Uterus (tissue), 3 donors: ENCODE measurements at regions not wholly inside any gene's neighbourhood (a gene's known extent, or its start where the extent isn't known, plus 50 kb on each side); places are given as distances from the start of the nearest gene placed in this dataset.

ENCODE experiments used
- DNase-seq, 2 donors: peaks; one replicate each; pipeline ENCODE4 v3.0.0-alpha.2; 2019 to 2020
- H3K27ac ChIP-seq, 2 donors: fragments of 200-600 bp; sonication (generic); 1 replicate in 1 of 2; 2 replicates in 1 of 2; pipeline ENCODE4 v1.5.1; 2016 to 2018
- H3K27me3 ChIP-seq, 2 donors: fragments of 200-600 bp; sonication (generic); one replicate each; pipeline ENCODE4 v1.5.1; 2018 to 2019; ENCODE audit warnings: control low read depth in 1 of 2
- H3K36me3 ChIP-seq, 2 donors: fragments of 200-600 bp; sonication (generic); one replicate each; pipeline ENCODE4 v1.5.1; 2019; ENCODE audit warnings: control low read depth in 1 of 2
- H3K4me1 ChIP-seq, 2 donors: fragments of 200-600 bp; sonication (generic); one replicate each; pipeline ENCODE4 v1.5.1; 2018 to 2019; ENCODE audit warnings: control low read depth in 1 of 2
- H3K4me3 ChIP-seq, 2 donors: fragments of 200-600 bp; sonication (generic); 1 replicate in 1 of 2; 2 replicates in 1 of 2; pipeline ENCODE4 v1.5.1; 2018 to 2019; ENCODE audit warnings: mild to moderate bottlenecking in 1 of 2
- H3K9me3 ChIP-seq, 2 donors: fragments of 200-600 bp; sonication (generic); one replicate each; pipeline ENCODE4 v1.5.1; 2019; ENCODE audit warnings: control low read depth in 1 of 2
- POLR2A ChIP-seq, 2 donors: fragments of 450-650 bp; IDR thresholded peaks; one replicate each; pipeline ENCODE4 v1.6.1; 2016; ENCODE audit warnings: antibody characterized with exemption in 2 of 2, mild to moderate bottlenecking in 1 of 2, moderate library complexity in 1 of 2
- intact Hi-C: fragments of 100-400 bp; cut with DNase I; formaldehyde crosslinking; loops from one replicate; pipeline ENCODE4 v1.15.1; 2023; ENCODE audit warnings: low total_unique reads
- TF ChIP-seq, protein P1 (sequence below), 4 experiments: fragments of 200-600 bp in 2 of 4; fragments of 450-650 bp in 2 of 4; sonication (generic) in 2 of 4; IDR thresholded peaks; one replicate each; pipeline ENCODE4 v1.5.1; 2016 to 2019; ENCODE audit warnings: antibody characterized with exemption in 4 of 4, mild to moderate bottlenecking in 2 of 4, moderate library complexity in 1 of 4
- donor health status: DM: yes; HTN: yes; CAD: no.

DNA sequence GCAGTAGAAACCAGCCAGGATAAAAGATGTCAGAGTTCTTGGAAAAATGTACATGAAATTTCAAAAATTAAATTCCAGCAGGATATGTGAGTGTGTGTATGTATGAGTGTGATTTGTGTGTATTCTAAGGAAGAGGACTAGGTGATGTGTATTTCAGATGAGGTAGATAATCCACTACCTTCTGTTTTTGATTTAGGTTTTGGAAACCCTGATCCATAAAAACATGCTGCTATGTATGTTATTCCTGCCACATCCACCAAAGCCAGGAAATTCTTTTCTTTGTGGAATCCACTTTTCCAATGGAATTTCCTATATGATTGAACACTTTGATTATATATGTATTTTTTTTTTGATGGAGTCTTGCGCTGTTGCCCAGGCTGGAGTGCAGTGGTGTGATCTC lies 276.9 kb downstream of the UQCRFS1 start:
- TF ChIP-seq POLR2A (IDR thresholded peaks at IDR 0.05) = no peak
- TF ChIP-seq, protein P1, sequence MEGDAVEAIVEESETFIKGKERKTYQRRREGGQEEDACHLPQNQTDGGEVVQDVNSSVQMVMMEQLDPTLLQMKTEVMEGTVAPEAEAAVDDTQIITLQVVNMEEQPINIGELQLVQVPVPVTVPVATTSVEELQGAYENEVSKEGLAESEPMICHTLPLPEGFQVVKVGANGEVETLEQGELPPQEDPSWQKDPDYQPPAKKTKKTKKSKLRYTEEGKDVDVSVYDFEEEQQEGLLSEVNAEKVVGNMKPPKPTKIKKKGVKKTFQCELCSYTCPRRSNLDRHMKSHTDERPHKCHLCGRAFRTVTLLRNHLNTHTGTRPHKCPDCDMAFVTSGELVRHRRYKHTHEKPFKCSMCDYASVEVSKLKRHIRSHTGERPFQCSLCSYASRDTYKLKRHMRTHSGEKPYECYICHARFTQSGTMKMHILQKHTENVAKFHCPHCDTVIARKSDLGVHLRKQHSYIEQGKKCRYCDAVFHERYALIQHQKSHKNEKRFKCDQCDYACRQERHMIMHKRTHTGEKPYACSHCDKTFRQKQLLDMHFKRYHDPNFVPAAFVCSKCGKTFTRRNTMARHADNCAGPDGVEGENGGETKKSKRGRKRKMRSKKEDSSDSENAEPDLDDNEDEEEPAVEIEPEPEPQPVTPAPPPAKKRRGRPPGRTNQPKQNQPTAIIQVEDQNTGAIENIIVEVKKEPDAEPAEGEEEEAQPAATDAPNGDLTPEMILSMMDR (IDR thresholded peaks at IDR 0.05) = no peak
- H3K36me3 ChIP-seq = no peaks in the 10 kb centered on the region
- H3K27ac ChIP-seq = no peak overlapping the region
- H3K9me3 ChIP-seq = no peaks in the 10 kb centered on the region
- H3K27me3 ChIP-seq = no peaks in the 10 kb centered on the region
- H3K4me3 ChIP-seq = no peak overlapping the region
- no peaks in the 10 kb centered on the region for H3K4me1 ChIP-seq
- intact Hi-C loops = no loop called here
- no peak for DNase-seq

DNA sequence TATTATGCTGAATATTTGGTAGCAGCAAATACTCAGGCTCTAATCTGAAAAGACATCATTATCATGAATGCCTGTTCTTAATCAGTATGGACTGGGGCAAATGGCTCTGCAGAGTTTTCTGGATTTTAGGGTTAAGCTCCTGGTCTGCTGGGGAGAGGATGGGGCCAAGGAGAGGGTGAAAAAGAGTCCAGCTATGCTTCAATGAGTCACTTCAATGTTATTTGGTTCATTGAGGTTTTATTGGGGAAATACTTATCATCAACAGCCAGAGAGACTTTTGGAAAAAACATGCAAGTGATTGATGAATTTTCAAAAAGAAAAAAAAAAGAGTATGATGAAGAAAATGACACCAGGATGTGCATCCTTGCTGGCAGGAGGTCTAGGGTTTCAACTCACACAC lies 278.3 kb downstream of the UQCRFS1 start:
- H3K4me3 ChIP-seq = no peak overlapping the region
- H3K27ac ChIP-seq = no peak overlapping the region
- intact Hi-C loops = no loop called here
- no peaks in the 10 kb centered on the region for H3K27me3 ChIP-seq
- no peaks in the 10 kb centered on the region for H3K9me3 ChIP-seq
- no peaks in the 10 kb centered on the region for H3K36me3 ChIP-seq
- no peak for DNase-seq
- H3K4me1 ChIP-seq = no peaks in the 10 kb centered on the region
- no peak for TF ChIP-seq POLR2A (IDR thresholded peaks at IDR 0.05)
- TF ChIP-seq, protein P1 (IDR thresholded peaks at IDR 0.05) = no peak

DNA sequence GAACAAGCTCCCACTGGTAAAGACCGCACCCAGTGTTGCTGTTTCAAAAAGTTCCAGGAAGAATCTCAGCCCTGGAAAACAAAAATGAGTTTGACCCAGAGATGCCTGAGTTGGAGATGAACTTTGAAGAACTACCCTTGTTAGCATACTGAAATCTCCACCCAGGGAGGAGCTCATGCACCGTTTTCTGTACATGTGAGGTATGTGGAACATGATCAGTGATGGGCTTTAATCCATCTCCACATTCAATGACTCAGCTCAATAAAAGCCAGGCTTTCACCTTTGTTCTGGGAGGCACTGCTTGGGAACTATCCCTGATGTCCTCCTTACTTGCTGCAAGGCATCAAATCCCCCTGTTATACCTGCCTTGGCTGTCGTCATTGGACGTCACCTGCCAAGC lies 279.9 kb downstream of the UQCRFS1 start:
- Histone ChIP-seq H3K4me1 (no peaks in the 10 kb centered on the region), H3K27ac (no peak overlapping the region), H3K36me3 (no peaks in the 10 kb centered on the region), H3K4me3 (no peak overlapping the region), H3K27me3 (no peaks in the 10 kb centered on the region), H3K9me3 (no peaks in the 10 kb centered on the region)
- DNase-seq = no peak
- TF ChIP-seq, protein P1 (IDR thresholded peaks at IDR 0.05) = no peak
- TF ChIP-seq POLR2A (IDR thresholded peaks at IDR 0.05) = no peak
- intact Hi-C loops = no loop called here

DNA sequence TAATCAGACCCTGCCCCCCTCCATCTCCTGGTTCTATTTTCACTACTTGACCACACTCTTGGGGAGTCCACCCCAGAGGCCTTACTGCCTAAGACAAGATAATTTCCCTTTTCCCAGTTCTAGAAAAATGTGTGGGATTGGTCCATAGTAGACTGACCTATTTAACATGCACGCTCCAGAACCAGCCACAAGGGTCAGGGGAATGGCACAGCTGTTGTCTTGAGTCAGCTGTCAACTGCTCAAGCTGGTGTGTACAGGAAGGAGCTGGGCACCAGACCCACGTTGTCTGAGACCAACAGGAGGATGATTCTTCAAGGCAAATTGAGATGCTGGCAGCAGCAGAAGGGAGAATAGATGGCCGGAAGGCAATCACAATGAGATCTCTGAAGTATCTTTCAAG lies 280.5 kb downstream of the UQCRFS1 start:
- TF ChIP-seq, protein P1 (IDR thresholded peaks at IDR 0.05) = no peak
- TF ChIP-seq POLR2A (IDR thresholded peaks at IDR 0.05) = no peak

DNA sequence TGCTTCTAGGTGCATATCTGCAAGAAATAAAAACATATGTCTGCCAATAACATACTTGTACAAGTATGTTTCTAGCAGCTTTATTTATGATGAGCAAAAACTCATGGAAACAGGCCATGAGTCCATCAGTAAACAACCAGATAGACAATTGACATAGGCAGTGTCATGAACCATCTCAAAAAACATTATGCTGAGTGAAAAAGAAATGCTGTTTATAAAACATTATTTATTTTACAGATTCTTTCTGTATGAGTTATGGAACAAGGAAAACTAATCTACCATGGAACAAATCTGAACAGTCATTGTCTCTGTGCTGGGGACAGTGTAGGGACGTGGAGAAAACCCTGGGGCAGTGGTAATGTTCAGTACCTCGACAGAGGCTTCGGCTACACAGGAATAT lies 283.9 kb downstream of the UQCRFS1 start:
- intact Hi-C loops = no loop called here
- H3K9me3 ChIP-seq = no peaks in the 10 kb centered on the region
- TF ChIP-seq, protein P1 (IDR thresholded peaks at IDR 0.05) = no peak
- TF ChIP-seq POLR2A (IDR thresholded peaks at IDR 0.05) = no peak

More for the DNA sequence above, 280.5 kb downstream of the UQCRFS1 start:
- Histone ChIP-seq H3K4me1 (no peaks in the 10 kb centered on the region), H3K27ac (no peak overlapping the region), H3K27me3 (no peaks in the 10 kb centered on the region), H3K9me3 (no peaks in the 10 kb centered on the region), H3K4me3 (no peak overlapping the region), H3K36me3 (no peaks in the 10 kb centered on the region)
- DNase-seq = no peak
- intact Hi-C loops = no loop called here

More for the DNA sequence above, 283.9 kb downstream of the UQCRFS1 start:
- H3K27ac ChIP-seq = no peak overlapping the region
- no peaks in the 10 kb centered on the region for H3K27me3 ChIP-seq
- H3K4me1 ChIP-seq = no peaks in the 10 kb centered on the region
- DNase-seq = no peak
- no peak overlapping the region for H3K4me3 ChIP-seq
- no peaks in the 10 kb centered on the region for H3K36me3 ChIP-seq
